ENCODE measurements at regions not wholly inside any gene's neighbourhood (a gene's known extent, or its start where the extent isn't known, plus 50 kb on each side); places are given as distances from the start of the nearest gene placed in this dataset.

- TF ChIP-seq CTCF (IDR thresholded peaks at IDR 0.05) (no peak), POLR2AphosphoS5 (IDR thresholded peaks at IDR 0.05) (no peak), POLR2A (IDR thresholded peaks at IDR 0.05) (no peak)
Measured at GRCh38 chr7:41255716-41256115, 447.2 kb downstream of the INHBA start.
